Prostate gland (tissue), 2 donors: ENCODE measurements at regions not wholly inside any gene's neighbourhood (a gene's known extent, or its start where the extent isn't known, plus 50 kb on each side); places are given as distances from the start of the nearest gene placed in this dataset.

Experiments used
- POLR2A ChIP-seq: fragments of 450-650 bp; IDR thresholded peaks from one replicate; pipeline ENCODE4 v1.6.1; 2016; ENCODE audit warnings: antibody characterized with exemption, mild to moderate bottlenecking
- TF ChIP-seq, protein P1 (sequence below), 4 experiments: fragments of 200-600 bp in 2 of 4; fragments of 450-650 bp in 2 of 4; sonication (generic) in 2 of 4; IDR thresholded peaks; 1 replicate in 3 of 4; 2 replicates in 1 of 4; pipeline ENCODE4 v1.5.1; 2016 to 2019; ENCODE audit warnings: antibody characterized with exemption in 4 of 4, mild to moderate bottlenecking in 2 of 4, moderate library complexity in 2 of 4

DNA sequence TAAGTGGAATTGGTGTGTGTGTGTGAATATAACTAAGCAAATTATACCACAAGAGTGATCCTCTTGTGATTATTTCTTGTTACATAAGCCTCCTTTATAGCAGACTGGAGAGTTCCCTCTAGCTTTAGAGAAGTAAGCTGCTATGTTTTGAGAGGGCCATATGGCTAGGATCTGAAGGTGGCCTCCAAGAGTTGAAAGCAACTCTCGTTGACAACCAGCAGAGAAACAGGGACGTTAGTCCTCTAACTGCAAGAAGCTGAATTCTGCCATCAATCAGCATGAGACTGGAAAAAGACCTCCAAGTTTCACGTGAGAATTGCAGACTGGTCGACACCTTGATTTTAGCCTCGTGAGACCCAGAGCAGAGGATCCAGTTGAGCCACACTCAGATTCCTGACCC lies 278.5 kb upstream of the ZNF717 start:
- no peak for TF ChIP-seq POLR2A
- TF ChIP-seq, protein P1, sequence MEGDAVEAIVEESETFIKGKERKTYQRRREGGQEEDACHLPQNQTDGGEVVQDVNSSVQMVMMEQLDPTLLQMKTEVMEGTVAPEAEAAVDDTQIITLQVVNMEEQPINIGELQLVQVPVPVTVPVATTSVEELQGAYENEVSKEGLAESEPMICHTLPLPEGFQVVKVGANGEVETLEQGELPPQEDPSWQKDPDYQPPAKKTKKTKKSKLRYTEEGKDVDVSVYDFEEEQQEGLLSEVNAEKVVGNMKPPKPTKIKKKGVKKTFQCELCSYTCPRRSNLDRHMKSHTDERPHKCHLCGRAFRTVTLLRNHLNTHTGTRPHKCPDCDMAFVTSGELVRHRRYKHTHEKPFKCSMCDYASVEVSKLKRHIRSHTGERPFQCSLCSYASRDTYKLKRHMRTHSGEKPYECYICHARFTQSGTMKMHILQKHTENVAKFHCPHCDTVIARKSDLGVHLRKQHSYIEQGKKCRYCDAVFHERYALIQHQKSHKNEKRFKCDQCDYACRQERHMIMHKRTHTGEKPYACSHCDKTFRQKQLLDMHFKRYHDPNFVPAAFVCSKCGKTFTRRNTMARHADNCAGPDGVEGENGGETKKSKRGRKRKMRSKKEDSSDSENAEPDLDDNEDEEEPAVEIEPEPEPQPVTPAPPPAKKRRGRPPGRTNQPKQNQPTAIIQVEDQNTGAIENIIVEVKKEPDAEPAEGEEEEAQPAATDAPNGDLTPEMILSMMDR (IDR thresholded peaks at IDR 0.05), result no peak
